Body of pancreas (tissue), 4 donors: ENCODE measurements at regions not wholly inside any gene's neighbourhood (a gene's known extent, or its start where the extent isn't known, plus 50 kb on each side); places are given as distances from the start of the nearest gene placed in this dataset.

Experiments used
- ATAC-seq: fragments of 150-250 bp; one replicate; pipeline ENCODE4 v1.9.1; 2016
- DNase-seq, 4 donors: peaks; one replicate each; pipeline ENCODE4 v3.0.0-alpha.2; 2019
- H3K27ac ChIP-seq, 4 donors: fragments of 200-600 bp; sonication (generic); 1 replicate in 3 of 4; 2 replicates in 1 of 4; pipeline versions ENCODE4 v1.5.1 to v1.6.1; 2016 to 2019; ENCODE audit warnings: mild to moderate bottlenecking in 1 of 4, mixed read lengths in 1 of 4, moderate library complexity in 1 of 4
- H3K27me3 ChIP-seq, 2 donors: fragments of 200-600 bp; sonication (generic); one replicate each; pipeline ENCODE4 v1.6.0; 2016; ENCODE audit warnings: mild to moderate bottlenecking in 1 of 2
- H3K36me3 ChIP-seq, 2 donors: fragments of 200-600 bp; sonication (generic); replicated peaks in 1 of 2; 2 replicates each; pipeline ENCODE4 v1.5.1; 2016; ENCODE audit warnings: low read depth in 2 of 2; ENCODE audit not compliant: insufficient read depth in 1 of 2
- H3K4me1 ChIP-seq: fragments of 200-600 bp; sonication (generic); one replicate; pipeline ENCODE4 v1.6.0; 2016
- H3K4me3 ChIP-seq, 2 donors: fragments of 200-600 bp; sonication (generic); 1 replicate in 1 of 2; 2 replicates in 1 of 2; pipeline ENCODE4 v1.5.1; 2016 to 2019
- H3K9me3 ChIP-seq, 3 donors: fragments of 200-600 bp; sonication (generic); 1 replicate in 2 of 3; 2 replicates in 1 of 3; pipeline ENCODE4 v1.5.1; 2016
- POLR2A ChIP-seq, 3 donors: fragments of 450-650 bp; IDR thresholded peaks; one replicate each; pipeline ENCODE4 v1.6.1; 2016; ENCODE audit warnings: antibody characterized with exemption in 3 of 3, mild to moderate bottlenecking in 2 of 3
- WGBS, 2 donors: methylation state at CpG; one replicate each; pipeline ENCODE4 v1.1.5; 2017; 5-methylcytosine and 5-hydroxymethylcytosine counted together
- intact Hi-C: fragments of 100-400 bp; cut with DNase I; formaldehyde crosslinking; loops from one replicate; pipeline ENCODE4 v1.15.1; 2023
- TF ChIP-seq, protein P1 (sequence below), 7 experiments: fragments of 450-650 bp in 4 of 7; fragments of 200-600 bp in 3 of 7; sonication (generic) in 3 of 7; IDR thresholded peaks; one replicate each; pipeline ENCODE4 v1.5.1; 2016 to 2019; ENCODE audit warnings: antibody characterized with exemption in 7 of 7

DNA sequence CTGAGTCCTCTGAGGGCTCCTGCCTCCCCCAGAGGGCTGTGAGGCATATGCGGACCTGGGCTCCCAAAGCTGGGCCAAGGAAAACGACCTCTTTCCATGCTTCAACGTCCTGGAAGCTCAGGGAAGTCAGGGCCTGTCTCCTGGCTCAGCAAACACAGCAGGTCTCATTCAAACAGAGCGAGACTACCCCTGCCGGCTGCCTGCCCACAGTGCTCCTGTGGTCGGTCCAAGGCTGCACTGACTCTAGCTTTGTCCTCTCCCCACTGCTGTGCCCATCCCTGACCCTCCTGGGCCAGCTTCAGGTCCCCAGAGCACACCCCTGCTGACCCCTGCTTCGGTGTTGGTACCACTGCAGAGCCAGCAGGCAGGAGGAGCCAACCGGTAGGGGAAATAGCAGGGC is 79.6 kb downstream of the PDCL3 start:
- intact Hi-C loops, result no loop called here
- H3K4me1 ChIP-seq, result no peaks in the 10 kb centered on the region
- ATAC-seq (no peak), DNase-seq (no peak)
- H3K4me3 ChIP-seq, result no peak overlapping the region
- H3K9me3 ChIP-seq, result no peaks in the 10 kb centered on the region
- TF ChIP-seq POLR2A (IDR thresholded peaks at IDR 0.05), result no peak
- TF ChIP-seq, protein P1, sequence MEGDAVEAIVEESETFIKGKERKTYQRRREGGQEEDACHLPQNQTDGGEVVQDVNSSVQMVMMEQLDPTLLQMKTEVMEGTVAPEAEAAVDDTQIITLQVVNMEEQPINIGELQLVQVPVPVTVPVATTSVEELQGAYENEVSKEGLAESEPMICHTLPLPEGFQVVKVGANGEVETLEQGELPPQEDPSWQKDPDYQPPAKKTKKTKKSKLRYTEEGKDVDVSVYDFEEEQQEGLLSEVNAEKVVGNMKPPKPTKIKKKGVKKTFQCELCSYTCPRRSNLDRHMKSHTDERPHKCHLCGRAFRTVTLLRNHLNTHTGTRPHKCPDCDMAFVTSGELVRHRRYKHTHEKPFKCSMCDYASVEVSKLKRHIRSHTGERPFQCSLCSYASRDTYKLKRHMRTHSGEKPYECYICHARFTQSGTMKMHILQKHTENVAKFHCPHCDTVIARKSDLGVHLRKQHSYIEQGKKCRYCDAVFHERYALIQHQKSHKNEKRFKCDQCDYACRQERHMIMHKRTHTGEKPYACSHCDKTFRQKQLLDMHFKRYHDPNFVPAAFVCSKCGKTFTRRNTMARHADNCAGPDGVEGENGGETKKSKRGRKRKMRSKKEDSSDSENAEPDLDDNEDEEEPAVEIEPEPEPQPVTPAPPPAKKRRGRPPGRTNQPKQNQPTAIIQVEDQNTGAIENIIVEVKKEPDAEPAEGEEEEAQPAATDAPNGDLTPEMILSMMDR (IDR thresholded peaks at IDR 0.05), result no peak
- H3K27ac ChIP-seq, result no peak overlapping the region
- 74 to 86% methylated on average over 8 of the region's 8 CpGs for WGBS, 2 donors
- H3K27me3 ChIP-seq, result no peaks in the 10 kb centered on the region
- H3K36me3 ChIP-seq, result no peaks in the 10 kb centered on the region

GRCh38 chr2:100643467-100643866 is 80.7 kb downstream of the PDCL3 start:
- Histone ChIP-seq H3K36me3 (no peaks in the 10 kb centered on the region), H3K4me1 (no peaks in the 10 kb centered on the region), H3K4me3 (no peak overlapping the region), H3K9me3 (no peaks in the 10 kb centered on the region), H3K27me3 (no peaks in the 10 kb centered on the region), H3K27ac (no peak overlapping the region)
- WGBS, 2 donors, result 86 to 89% methylated on average over 1 to 3 of the region's 3 CpGs
- intact Hi-C loops, result no loop called here
- ATAC-seq (no peak), DNase-seq (no peak)
- TF ChIP-seq, protein P1 (IDR thresholded peaks at IDR 0.05), result no peak
- TF ChIP-seq POLR2A (IDR thresholded peaks at IDR 0.05), result no peak

DNA sequence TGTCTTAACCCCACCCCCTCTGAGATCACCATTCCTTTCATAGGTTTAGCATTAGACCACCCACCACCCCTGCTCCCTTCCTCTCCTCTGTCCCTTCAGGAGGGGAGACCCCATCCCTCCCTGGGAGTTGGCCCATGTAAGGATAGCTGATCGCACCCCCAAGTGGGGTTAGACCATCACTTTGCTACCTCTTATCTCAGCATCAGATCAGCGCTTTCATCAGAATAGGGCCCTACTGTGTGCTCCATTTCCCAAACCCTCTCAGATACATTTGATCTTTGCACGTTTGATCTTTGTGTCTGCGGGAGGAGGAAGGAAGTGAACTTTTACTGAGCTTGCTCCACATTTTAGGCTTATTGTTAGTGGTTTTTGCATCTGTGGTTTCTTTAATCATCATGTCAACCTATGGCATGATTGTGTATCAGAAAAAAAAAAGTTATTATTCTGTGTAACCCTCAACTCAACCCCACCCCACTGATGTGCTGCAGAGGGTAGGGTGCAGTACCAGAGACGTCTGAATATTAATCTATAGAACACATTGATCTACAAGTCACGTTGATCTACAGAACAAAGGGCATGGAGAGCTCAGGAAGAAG is 81.2 kb downstream of the PDCL3 start:
- Histone ChIP-seq H3K27ac (no peak overlapping the region), H3K27me3 (no peaks in the 10 kb centered on the region), H3K9me3 (no peaks in the 10 kb centered on the region), H3K4me1 (no peaks in the 10 kb centered on the region), H3K36me3 (no peaks in the 10 kb centered on the region), H3K4me3 (no peak overlapping the region)
- DNase-seq (no peak), ATAC-seq (no peak)
- intact Hi-C loops, result no loop called here
- no peak for TF ChIP-seq POLR2A (IDR thresholded peaks at IDR 0.05)
- TF ChIP-seq, protein P1 (IDR thresholded peaks at IDR 0.05), result no peak
- 64 to 86% methylated on average over 6 of the region's 6 CpGs for WGBS, 2 donors

DNA sequence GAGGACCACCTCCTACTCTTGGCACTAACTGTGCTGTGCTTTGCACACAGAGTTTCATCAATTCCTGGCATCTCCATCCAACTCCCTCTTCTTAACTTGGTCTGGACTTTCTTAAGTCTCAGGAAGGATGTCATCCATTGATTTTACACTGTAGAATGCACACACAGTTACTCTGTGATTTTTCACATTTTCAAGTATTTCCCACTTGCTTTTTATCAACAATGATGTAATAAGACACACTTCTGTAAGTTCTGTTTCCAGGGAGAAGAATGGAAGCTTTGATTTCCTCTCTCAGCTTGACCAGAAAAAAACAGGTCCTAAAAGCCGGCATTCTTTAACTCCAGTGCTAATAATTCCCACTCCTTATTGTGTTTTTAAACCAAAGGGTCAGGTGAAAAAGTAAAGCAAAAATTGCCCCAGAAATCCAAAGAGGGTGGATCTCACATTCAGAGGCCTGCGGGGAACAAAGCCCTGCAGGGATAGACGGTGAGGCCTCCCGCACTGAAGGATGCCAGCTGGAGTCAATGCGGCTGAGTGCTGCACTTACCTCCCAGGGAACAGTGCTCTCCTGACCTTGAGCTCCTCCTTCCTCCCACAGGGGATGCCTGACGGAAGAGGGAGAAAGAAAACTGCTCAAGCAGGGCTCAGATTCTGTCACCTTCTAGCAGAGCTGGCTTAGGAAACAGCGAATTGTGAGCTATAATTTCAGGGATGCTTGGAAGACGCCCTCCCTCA is 83.1 kb downstream of the PDCL3 start:
- ATAC-seq, result no peak
- Histone ChIP-seq H3K9me3 (no peaks in the 10 kb centered on the region), H3K27ac (no peak overlapping the region), H3K36me3 (no peaks in the 10 kb centered on the region), H3K27me3 (no peaks in the 10 kb centered on the region), H3K4me3 (no peak overlapping the region), H3K4me1 (no peaks in the 10 kb centered on the region)
- 74 to 76% methylated on average over 8 of the region's 8 CpGs for WGBS, 2 donors
- intact Hi-C loops, result no loop called here
- DNase-seq, result no peak
- TF ChIP-seq, protein P1 (IDR thresholded peaks at IDR 0.05), result no peak
- no peak for TF ChIP-seq POLR2A (IDR thresholded peaks at IDR 0.05)

DNA sequence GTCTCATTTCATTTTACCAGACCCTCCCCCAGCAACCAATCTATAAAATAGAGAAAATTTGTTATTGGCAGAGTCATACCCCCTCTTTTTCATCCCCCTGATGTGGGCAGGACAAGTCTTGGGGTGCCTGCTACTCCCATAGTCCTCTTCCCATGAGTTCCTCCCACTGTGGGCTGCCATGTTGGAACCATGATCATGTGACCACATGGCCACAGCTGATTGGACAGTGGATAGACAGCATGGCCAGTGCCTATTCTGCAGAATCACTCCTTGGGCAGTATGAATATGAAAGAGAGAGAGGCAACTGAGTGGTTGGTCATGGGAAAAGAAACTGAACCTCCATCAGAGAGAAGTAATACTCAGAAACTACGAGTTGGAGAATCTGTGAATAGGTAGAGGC is 84.9 kb downstream of the PDCL3 start:
- Histone ChIP-seq H3K4me1 (no peaks in the 10 kb centered on the region), H3K27ac (no peak overlapping the region), H3K27me3 (no peaks in the 10 kb centered on the region), H3K36me3 (no peaks in the 10 kb centered on the region), H3K9me3 (no peaks in the 10 kb centered on the region), H3K4me3 (no peak overlapping the region)
- TF ChIP-seq POLR2A (IDR thresholded peaks at IDR 0.05), result no peak
- TF ChIP-seq, protein P1 (IDR thresholded peaks at IDR 0.05), result no peak
- no peak for DNase-seq
- intact Hi-C loops, result no loop called here
- WGBS, 2 donors, result 74 to 94% methylated on average over 1 of the region's 1 CpG
- ATAC-seq, result no peak
